Activated naive CD4-positive, alpha-beta T cell treated with anti-CD3 and anti-CD28 coated beads, Interleukin-2, amount 10 ng/mL, durations not matched to agents 7 days and 5 days (primary cell): ENCODE measurements at regions not wholly inside any gene's neighbourhood (a gene's known extent, or its start where the extent isn't known, plus 50 kb on each side); places are given as distances from the start of the nearest gene placed in this dataset.

Experiments used
- CTCF ChIA-PET: fragments of 350-600 bp; sonication (Branson Sonifier 250); formaldehyde crosslinking; loops from one replicate; lab custom pipeline; 2021; ENCODE audit warnings: antibody characterized with exemption; lab: Charles Lee
- DNase-seq: peaks from one replicate; pipeline ENCODE4 v3.0.0-alpha.2; 2020
- H3K27ac Mint-ChIP-seq: one replicate; pipeline ENCODE4 v1.8.0; 2021; ENCODE audit warnings: mild to moderate bottlenecking, moderate library complexity, mixed read lengths
- H3K27me3 Mint-ChIP-seq: one replicate; pipeline ENCODE4 v1.8.0; 2021; ENCODE audit warnings: mild to moderate bottlenecking, mixed read lengths
- H3K36me3 Mint-ChIP-seq: one replicate; pipeline ENCODE4 v1.8.0; 2021; ENCODE audit warnings: mixed read lengths
- H3K4me1 Mint-ChIP-seq: one replicate; pipeline ENCODE4 v1.8.0; 2021; ENCODE audit warnings: mixed read lengths
- H3K4me3 Mint-ChIP-seq: one replicate; pipeline ENCODE4 v1.8.0; 2021; ENCODE audit warnings: mild to moderate bottlenecking, moderate library complexity, mixed read lengths
- H3K9me3 Mint-ChIP-seq: one replicate; pipeline ENCODE4 v1.8.0; 2021; ENCODE audit warnings: mixed read lengths

- CTCF ChIA-PET, result no interaction called here
- H3K27me3 Mint-ChIP-seq, result no peaks in the 10 kb centered on the region
- peaks cover 18% of the 10 kb centered on the region for H3K4me1 Mint-ChIP-seq
- no peaks in the 10 kb centered on the region for H3K9me3 Mint-ChIP-seq
- H3K4me3 Mint-ChIP-seq, result no peak overlapping the region
- no peak for DNase-seq
- H3K27ac Mint-ChIP-seq, result no peak overlapping the region
- no peaks in the 10 kb centered on the region for H3K36me3 Mint-ChIP-seq
Measured at GRCh38 chr1:193588311-193589082, 402.1 kb upstream of the B3GALT2 start.

DNA sequence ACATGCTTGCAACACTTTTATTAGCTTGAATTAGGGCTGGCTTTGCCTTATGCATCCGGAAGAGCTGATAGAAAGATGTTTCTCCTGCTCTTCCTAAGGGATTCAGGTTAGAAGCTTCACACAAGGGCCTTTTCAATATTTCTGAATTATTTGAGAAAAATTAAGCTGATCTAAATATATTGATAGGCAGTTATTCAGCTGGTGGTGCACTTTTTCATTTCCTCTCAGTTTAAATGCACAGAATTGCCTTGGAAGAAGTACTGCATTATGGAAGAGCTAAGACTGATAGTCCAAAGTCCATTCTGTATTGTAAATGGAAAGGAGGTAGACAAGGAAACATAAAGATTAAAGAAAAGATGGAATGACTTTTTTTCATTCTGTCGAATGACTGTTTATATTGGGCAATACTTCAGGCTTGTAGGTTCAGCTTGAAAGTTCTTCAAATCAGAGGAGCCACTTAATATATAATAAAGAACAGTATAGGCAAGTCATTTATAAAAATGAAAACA, 398.4 kb upstream of the B3GALT2 start:
- no peaks in the 10 kb centered on the region for H3K4me1 Mint-ChIP-seq
- H3K27me3 Mint-ChIP-seq, result no peaks in the 10 kb centered on the region
- no peak overlapping the region for H3K27ac Mint-ChIP-seq
- CTCF ChIA-PET, result interaction anchor here (0.6 to 1.5 kb wide), 3 partner anchors 10 to 154 kb away, joined by 3 to 4 read pairs (median 4); no protein-coding TSS in a partner anchor
- H3K9me3 Mint-ChIP-seq, result peaks cover 5% of the 10 kb centered on the region
- H3K4me3 Mint-ChIP-seq, result no peak overlapping the region
- DNase-seq, result no peak
- H3K36me3 Mint-ChIP-seq, result peaks cover 2% of the 10 kb centered on the region

GRCh38 chr1:193581341-193581740, 394.9 kb upstream of the B3GALT2 start:
- DNase-seq, result no peak
- no peak overlapping the region for H3K4me3 Mint-ChIP-seq
- H3K36me3 Mint-ChIP-seq, result peaks cover 2% of the 10 kb centered on the region
- H3K27me3 Mint-ChIP-seq, result no peaks in the 10 kb centered on the region
- H3K4me1 Mint-ChIP-seq, result peaks cover 2% of the 10 kb centered on the region
- no peak overlapping the region for H3K27ac Mint-ChIP-seq
- peaks cover 5% of the 10 kb centered on the region for H3K9me3 Mint-ChIP-seq
- CTCF ChIA-PET, result no interaction called here

DNA sequence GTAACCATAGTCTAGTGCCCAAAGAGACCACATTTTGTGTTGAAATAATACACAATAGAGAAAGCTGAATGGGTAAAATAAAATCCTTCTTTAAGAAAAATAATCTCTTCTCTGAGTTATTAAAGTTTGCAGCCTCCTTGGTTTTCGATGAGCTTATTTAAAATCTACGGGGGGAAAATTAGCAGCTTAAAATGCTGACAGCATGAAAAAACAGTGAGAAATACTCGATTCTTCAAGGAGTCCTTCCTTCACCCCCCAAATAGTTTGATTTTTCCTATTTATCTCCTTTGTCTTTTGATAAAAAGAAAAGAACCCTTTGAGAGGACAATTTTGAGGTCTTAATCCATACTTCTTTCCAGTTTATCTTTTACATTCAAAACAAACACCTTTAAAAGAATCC, 394.0 kb upstream of the B3GALT2 start:
- DNase-seq, result no peak
- no peak overlapping the region for H3K4me3 Mint-ChIP-seq

GRCh38 chr1:193579323-193579722, 392.9 kb upstream of the B3GALT2 start:
- CTCF ChIA-PET, result no interaction called here
- Mint-ChIP-seq H3K4me1 (peaks cover 2% of the 10 kb centered on the region), H3K27ac (no peak overlapping the region), H3K36me3 (peaks cover 2% of the 10 kb centered on the region), H3K4me3 (no peak overlapping the region), H3K9me3 (peaks cover 5% of the 10 kb centered on the region), H3K27me3 (no peaks in the 10 kb centered on the region)
- no peak for DNase-seq

More for the DNA sequence above, 394.0 kb upstream of the B3GALT2 start:
- CTCF ChIA-PET, result interaction anchor here (0.8 kb wide), 1 partner anchor 21 kb away, joined by 4 read pairs; no protein-coding TSS in a partner anchor
- H3K36me3 Mint-ChIP-seq, result peaks cover 2% of the 10 kb centered on the region
- H3K27ac Mint-ChIP-seq, result no peak overlapping the region
- H3K9me3 Mint-ChIP-seq, result peaks cover 5% of the 10 kb centered on the region
- H3K27me3 Mint-ChIP-seq, result no peaks in the 10 kb centered on the region
- H3K4me1 Mint-ChIP-seq, result peaks cover 2% of the 10 kb centered on the region

DNA sequence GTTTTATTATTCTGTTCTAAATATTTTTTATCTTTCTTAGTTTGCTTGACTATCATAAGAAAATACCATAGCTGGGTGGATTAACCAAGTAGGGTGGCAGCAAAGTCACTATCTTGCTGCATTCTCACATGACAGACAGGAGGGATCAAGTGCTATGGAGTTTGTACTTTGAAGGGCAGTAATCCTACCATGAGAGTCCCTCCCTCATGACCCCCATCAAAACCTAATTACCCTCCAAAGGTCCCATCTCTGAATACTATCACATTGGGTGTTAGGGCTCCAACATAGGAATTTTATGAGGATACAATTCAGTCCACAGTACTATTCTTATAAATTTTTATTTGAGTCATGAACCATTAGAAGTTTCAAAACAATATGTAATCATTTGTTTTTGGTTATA, 388.5 kb upstream of the B3GALT2 start:
- Mint-ChIP-seq H3K4me3 (no peak overlapping the region), H3K4me1 (peaks cover 9% of the 10 kb centered on the region), H3K27me3 (no peaks in the 10 kb centered on the region), H3K27ac (no peak overlapping the region), H3K36me3 (peaks cover 12% of the 10 kb centered on the region), H3K9me3 (peaks cover 28% of the 10 kb centered on the region)
- CTCF ChIA-PET, result interaction anchor here (1.0 kb wide), 1 partner anchor 10 kb away, joined by 4 read pairs; no protein-coding TSS in a partner anchor
- DNase-seq, result no peak

DNA sequence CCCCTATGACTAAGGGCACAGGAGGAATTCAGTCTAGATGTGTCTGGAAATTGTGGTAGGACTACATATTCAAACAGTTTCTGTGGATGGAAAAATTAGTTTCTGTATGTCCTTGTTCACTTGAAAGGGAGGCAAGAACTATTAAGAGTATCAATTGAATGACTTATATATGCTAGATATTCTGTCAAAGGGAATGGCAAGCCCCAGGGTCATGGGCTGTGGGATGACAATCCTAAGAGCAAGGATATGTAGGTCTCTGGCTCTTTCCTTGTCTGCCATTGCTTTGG, 383.5 kb upstream of the B3GALT2 start:
- Mint-ChIP-seq H3K27me3 (no peaks in the 10 kb centered on the region), H3K4me1 (peaks cover 23% of the 10 kb centered on the region), H3K4me3 (no peak overlapping the region), H3K36me3 (peaks cover 17% of the 10 kb centered on the region), H3K9me3 (peaks cover 37% of the 10 kb centered on the region), H3K27ac (peak overlapping the region; percentile 22)
- CTCF ChIA-PET, result no interaction called here
- DNase-seq, result no peak

DNA sequence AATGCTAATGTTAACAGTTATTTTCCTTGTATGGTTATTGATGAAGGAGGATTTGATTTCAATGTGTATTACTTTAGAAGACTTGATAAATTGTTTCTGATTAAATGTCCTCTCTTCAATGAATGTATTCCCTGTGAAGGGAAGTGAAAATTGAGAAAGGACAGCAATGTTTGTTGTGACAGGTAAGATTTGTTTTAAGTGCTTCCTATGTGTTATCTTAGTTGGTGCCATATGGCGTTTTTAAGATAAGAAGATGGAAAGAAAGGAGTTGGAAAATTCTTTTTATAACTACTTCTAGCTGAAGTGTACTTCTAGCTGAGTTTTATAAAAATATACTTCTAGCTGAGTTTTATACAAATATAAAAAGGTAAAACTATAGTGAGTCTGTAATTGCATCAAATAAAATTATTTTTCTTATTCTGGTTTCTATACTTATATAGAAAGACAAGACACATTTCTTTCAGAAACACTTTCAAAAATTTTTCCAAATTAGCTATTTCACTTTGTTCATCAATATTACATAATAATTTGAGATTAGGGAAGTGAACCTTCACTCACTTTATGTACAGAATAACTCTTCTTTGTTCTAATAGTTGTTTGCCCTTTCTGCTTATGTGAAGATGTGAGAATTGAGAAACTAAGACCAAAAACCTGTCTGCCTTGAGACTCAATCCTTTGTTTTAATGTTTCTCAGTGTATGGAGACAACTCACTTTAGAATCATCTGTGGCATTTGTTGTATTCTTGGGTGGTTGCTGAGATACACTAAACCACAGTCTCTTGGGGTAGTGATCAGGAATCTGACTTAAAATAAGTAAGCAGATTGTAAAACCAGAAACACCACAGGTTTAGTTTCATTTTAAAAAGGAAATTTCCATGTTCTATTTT, 382.9 kb upstream of the B3GALT2 start:
- H3K36me3 Mint-ChIP-seq, result peaks cover 17% of the 10 kb centered on the region
- H3K27ac Mint-ChIP-seq, result peak overlapping the region; percentile 22
- peaks cover 23% of the 10 kb centered on the region for H3K4me1 Mint-ChIP-seq
- DNase-seq, result no peak
- CTCF ChIA-PET, result no interaction called here
- H3K27me3 Mint-ChIP-seq, result no peaks in the 10 kb centered on the region
- H3K4me3 Mint-ChIP-seq, result no peak overlapping the region
- peaks cover 37% of the 10 kb centered on the region for H3K9me3 Mint-ChIP-seq

- CTCF ChIA-PET, result no interaction called here
- no peak for DNase-seq
- Mint-ChIP-seq H3K27me3 (no peaks in the 10 kb centered on the region), H3K9me3 (peaks cover 31% of the 10 kb centered on the region), H3K36me3 (peaks cover 11% of the 10 kb centered on the region), H3K27ac (no peak overlapping the region), H3K4me3 (no peak overlapping the region), H3K4me1 (peaks cover 23% of the 10 kb centered on the region)
Measured at GRCh38 chr1:193568512-193568911, 382.1 kb upstream of the B3GALT2 start.

- Mint-ChIP-seq H3K9me3 (peaks cover 28% of the 10 kb centered on the region), H3K4me1 (peaks cover 23% of the 10 kb centered on the region), H3K27ac (no peak overlapping the region), H3K36me3 (peaks cover 6% of the 10 kb centered on the region), H3K27me3 (no peaks in the 10 kb centered on the region), H3K4me3 (no peak overlapping the region)
- CTCF ChIA-PET, result no interaction called here
- DNase-seq, result no peak
Measured at GRCh38 chr1:193567937-193568336, 381.5 kb upstream of the B3GALT2 start.

DNA sequence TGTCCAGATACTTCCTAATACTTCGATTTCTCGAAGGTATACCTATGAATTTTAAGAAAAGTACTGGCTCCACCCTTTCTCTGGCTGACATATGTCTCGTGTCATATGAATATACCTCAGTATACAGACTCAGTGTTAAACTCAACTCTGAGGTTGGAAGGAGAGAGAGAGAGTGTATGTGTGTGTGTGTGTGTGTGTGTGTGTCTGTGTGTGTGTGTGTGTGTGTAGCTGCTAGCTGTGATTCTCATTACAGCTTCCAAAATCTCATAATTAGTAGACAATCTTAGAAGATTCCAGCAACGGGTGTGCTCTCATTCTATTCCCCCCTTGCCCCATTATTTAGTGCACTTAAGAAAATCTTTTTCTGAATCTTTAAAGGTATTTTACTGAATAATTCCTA, 380.3 kb upstream of the B3GALT2 start:
- peaks cover 23% of the 10 kb centered on the region for H3K4me1 Mint-ChIP-seq
- no peaks in the 10 kb centered on the region for H3K27me3 Mint-ChIP-seq
- peaks cover 5% of the 10 kb centered on the region for H3K36me3 Mint-ChIP-seq
- peaks cover 22% of the 10 kb centered on the region for H3K9me3 Mint-ChIP-seq
- no peak overlapping the region for H3K4me3 Mint-ChIP-seq
- CTCF ChIA-PET, result no interaction called here
- no peak overlapping the region for H3K27ac Mint-ChIP-seq
- DNase-seq, result no peak

DNA sequence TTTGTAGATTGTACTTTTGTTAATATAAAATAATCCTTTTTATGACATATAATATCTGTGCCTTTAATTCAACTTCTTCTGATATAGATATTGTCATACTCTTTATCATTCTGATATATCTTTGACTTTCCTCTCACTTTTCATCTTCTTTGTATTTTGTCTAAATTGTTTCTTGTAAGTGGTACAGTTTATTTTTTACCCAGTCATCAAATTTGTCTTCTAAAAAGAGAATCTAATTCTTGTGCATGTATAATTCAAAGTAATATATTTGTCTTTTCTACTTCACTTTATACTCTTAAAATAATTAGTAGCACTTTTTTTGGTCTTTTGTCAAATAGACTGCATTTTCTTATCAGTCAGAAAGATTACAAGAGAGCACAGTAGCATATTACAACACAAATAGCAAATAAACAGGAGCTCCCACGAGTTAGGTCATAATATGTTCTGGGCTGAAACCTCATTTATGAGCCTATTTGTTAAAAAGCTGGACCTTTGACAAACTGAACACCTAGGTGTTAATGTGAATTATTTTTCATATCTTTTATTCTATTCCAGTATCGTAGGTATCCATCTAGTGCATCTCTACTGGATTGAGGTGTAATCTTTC, 379.7 kb upstream of the B3GALT2 start:
- CTCF ChIA-PET, result no interaction called here
- Mint-ChIP-seq H3K4me3 (no peak overlapping the region), H3K9me3 (peaks cover 17% of the 10 kb centered on the region), H3K27me3 (no peaks in the 10 kb centered on the region), H3K4me1 (peaks cover 23% of the 10 kb centered on the region), H3K27ac (no peak overlapping the region), H3K36me3 (peaks cover 5% of the 10 kb centered on the region)
- no peak for DNase-seq

DNA sequence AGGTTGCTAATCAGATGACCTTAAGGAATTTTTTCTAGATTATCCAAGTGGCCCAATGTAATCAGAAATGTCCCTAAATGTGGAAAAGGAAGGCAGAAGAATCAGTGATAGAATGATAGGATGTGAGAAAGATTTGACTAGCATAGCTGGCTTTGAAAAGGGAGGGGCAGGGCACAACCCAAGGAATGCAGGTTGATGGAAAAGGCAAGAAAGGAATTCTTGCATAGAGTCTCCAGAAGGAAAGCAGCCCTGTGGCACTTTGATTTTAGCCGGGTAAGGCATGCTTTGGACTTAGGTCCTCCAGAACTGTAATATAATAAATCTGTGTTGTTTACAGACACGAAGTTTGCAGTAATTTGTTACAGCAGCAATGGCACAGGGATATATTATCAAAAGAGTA, 375.7 kb upstream of the B3GALT2 start:
- Mint-ChIP-seq H3K27me3 (no peaks in the 10 kb centered on the region), H3K4me3 (no peak overlapping the region), H3K4me1 (peaks cover 8% of the 10 kb centered on the region), H3K36me3 (peaks cover 11% of the 10 kb centered on the region), H3K27ac (no peak overlapping the region), H3K9me3 (peaks cover 4% of the 10 kb centered on the region)
- DNase-seq, result no peak
- CTCF ChIA-PET, result no interaction called here

DNA sequence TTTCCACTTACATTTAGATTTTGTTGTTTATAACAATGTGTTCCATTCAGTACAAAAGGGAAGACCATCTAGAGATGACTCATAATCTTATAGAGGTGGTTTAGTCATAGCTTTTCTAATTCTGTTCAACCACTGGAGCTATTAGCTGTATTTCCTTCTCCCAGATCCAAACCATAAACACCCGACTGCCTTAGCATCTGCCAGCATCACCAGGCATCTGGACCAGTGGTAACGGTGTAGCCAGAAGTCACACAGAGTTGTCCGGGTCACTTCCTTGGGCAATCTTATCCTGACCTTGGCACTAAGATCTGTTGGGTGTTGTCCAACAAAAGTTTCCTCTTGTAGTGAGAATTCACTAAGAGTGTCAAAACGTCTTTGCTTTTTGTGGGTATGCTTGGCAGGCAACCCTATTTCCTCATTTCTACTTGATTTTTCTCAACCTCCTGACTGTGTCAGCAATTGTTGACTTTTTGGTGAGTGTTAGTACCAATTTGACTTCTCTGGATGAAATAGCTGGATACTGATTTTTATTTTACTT, 372.1 kb upstream of the B3GALT2 start:
- CTCF ChIA-PET, result interaction anchor here (0.8 kb wide), 1 partner anchor 45 kb away, joined by 3 read pairs; no protein-coding TSS in a partner anchor
- Mint-ChIP-seq H3K9me3 (peaks cover 12% of the 10 kb centered on the region), H3K36me3 (peaks cover 12% of the 10 kb centered on the region), H3K27ac (peak overlapping the region; percentile 50), H3K27me3 (no peaks in the 10 kb centered on the region), H3K4me3 (no peak overlapping the region), H3K4me1 (peaks cover 8% of the 10 kb centered on the region)
- DNase-seq, result no peak
